22Rv1 (cell line): ENCODE measurements at regions not wholly inside any gene's neighbourhood (a gene's known extent, or its start where the extent isn't known, plus 50 kb on each side); places are given as distances from the start of the nearest gene placed in this dataset.
"Not testable (repeated sequence)": the region's sequence is repeated elsewhere in the genome, so short reads cannot be mapped to it uniquely, and the experiment has no call there.

Source experiments
- ZFX ChIP-seq: fragments of 450-650 bp; IDR thresholded peaks from 2 replicates; pipeline ENCODE4 v1.6.1; 2017; ENCODE audit warnings: antibody characterized with exemption, borderline replicate concordance
- TF ChIP-seq, protein P1 (sequence below): fragments of 450-650 bp; IDR thresholded peaks from 2 replicates; pipeline ENCODE4 v1.5.1; 2017; ENCODE audit warnings: mild to moderate bottlenecking

- TF ChIP-seq, protein P1, sequence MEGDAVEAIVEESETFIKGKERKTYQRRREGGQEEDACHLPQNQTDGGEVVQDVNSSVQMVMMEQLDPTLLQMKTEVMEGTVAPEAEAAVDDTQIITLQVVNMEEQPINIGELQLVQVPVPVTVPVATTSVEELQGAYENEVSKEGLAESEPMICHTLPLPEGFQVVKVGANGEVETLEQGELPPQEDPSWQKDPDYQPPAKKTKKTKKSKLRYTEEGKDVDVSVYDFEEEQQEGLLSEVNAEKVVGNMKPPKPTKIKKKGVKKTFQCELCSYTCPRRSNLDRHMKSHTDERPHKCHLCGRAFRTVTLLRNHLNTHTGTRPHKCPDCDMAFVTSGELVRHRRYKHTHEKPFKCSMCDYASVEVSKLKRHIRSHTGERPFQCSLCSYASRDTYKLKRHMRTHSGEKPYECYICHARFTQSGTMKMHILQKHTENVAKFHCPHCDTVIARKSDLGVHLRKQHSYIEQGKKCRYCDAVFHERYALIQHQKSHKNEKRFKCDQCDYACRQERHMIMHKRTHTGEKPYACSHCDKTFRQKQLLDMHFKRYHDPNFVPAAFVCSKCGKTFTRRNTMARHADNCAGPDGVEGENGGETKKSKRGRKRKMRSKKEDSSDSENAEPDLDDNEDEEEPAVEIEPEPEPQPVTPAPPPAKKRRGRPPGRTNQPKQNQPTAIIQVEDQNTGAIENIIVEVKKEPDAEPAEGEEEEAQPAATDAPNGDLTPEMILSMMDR: not testable (repeated sequence)
- not testable (repeated sequence) for TF ChIP-seq ZFX
These were observed 601.5 kb upstream of the TBX3 start for GRCh38 chr12:115285429-115285828.
